Astrocyte of the hippocampus (primary cell): ENCODE measurements at regions not wholly inside any gene's neighbourhood (a gene's known extent, or its start where the extent isn't known, plus 50 kb on each side); places are given as distances from the start of the nearest gene placed in this dataset.
"Not testable (repeated sequence)": the region's sequence is repeated elsewhere in the genome, so short reads cannot be mapped to it uniquely, and the experiment has no call there.

ENCODE experiments used
- DNase-seq: peaks from one replicate; pipeline ENCODE4 v3.0.0; 2011; ENCODE audit warnings: low read depth, low spot score

GRCh38 chr5:56384186-56384585 is 151.1 kb upstream of the ANKRD55 start:
- no peak for DNase-seq

- DNase-seq, result no peak
Measured at GRCh38 chr5:56383761-56384160, 150.6 kb upstream of the ANKRD55 start.

DNA sequence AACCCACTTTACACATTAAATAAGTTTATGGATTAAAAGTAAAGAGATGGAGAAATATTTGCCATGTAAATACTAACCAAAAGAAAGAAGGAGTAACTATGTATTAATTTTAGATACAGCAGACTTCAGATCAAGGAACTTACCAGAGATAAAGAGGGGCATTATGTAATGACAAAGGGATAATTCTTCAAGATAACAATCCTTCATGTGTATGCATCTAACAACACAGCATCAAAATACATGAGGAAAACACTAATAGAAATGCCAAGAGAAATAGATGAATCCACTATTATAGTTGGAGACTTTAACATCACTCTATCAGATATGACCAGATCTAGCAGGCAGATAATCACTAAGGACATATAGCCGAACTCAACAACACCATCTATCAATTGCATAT is 149.8 kb upstream of the ANKRD55 start:
- no peak for DNase-seq

DNA sequence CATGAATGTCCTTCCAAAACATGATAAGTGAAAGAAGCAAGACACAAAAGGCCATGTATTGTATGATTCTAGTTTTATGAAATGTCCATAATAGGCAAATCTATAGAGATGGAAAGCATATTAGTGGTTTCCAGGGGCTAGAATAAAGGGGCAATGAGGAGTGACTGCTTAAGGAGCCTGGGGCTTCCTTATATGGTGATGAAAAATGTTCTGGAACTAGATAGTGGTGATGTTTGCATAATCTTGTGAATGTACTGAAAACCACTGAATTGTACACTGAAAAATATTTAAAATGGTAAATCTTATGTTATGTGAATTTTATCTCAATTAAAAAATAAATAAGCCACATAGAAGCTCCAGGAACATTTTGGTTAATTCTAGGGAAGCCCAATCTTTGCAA is 144.4 kb upstream of the ANKRD55 start:
- no peak for DNase-seq

GRCh38 chr5:56376128-56376527 is 143.0 kb upstream of the ANKRD55 start:
- DNase-seq, result no peak

DNA sequence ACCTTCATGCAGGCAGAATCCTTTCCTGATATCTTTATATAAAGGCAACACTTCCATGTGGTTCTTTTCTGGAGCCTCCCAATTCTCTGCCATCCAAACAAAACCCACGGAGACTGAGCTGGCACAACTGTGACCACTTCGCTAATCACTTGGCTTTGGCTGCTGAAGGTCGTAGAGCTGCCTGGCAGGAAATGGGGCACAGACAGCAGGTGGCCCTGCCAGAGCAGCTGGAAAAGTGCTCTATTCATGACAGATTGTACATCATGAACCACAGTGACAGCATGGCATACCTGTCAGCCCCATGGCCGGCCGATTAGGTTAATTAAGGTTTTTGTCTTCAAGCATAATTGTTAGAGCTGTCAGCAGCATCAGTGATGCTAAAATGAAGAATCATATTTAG is 141.9 kb upstream of the ANKRD55 start:
- DNase-seq, result no peak

DNA sequence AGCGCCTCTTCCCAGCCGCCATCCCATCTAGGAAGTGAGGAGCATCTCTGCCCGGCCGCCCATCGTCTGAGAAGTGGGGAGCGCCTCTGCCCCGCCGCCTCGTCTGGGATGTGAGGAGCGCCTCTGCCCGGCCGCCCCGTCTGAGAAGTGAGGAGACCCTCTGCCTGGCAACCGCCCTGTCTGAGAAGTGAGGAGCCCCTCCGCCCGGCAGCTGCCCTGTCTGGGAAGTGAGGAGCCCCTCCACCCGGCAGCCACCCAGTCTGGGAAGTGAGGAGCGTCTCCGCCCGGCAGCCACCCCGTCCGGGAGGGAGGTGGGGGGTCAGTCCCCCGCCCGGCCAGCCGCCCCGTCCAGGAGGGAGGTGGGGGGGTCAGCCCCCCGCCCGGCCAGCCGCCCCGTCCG is 139.4 kb upstream of the ANKRD55 start:
- not testable (repeated sequence) for DNase-seq

GRCh38 chr5:56369361-56369811 is 136.3 kb upstream of the ANKRD55 start:
- DNase-seq, result no peak

- DNase-seq, result no peak
Measured at GRCh38 chr5:56367748-56368147, 134.6 kb upstream of the ANKRD55 start.

GRCh38 chr5:56366986-56367385 is 133.9 kb upstream of the ANKRD55 start:
- no peak for DNase-seq

GRCh38 chr5:56361398-56361797 is 128.3 kb upstream of the ANKRD55 start:
- DNase-seq, result no peak

DNA sequence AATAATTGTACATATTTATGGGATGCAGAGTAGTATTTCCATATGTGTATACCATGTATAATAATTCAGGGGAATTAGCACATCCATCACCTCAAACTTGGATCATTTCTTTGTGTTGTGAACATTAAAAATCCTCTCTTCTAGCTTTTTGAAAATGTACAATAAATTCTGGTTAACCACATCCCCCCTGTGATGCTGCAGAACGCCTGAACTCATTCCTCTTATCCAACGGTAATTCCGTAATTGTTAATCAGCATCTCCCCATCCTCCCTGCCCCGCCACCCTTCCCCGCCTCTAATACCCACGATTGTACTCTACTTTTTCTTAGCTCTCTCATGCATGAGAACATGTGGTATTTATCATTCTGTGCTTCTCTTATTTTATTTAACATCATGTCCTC is 127.7 kb upstream of the ANKRD55 start:
- peak; percentile 70 for DNase-seq

DNA sequence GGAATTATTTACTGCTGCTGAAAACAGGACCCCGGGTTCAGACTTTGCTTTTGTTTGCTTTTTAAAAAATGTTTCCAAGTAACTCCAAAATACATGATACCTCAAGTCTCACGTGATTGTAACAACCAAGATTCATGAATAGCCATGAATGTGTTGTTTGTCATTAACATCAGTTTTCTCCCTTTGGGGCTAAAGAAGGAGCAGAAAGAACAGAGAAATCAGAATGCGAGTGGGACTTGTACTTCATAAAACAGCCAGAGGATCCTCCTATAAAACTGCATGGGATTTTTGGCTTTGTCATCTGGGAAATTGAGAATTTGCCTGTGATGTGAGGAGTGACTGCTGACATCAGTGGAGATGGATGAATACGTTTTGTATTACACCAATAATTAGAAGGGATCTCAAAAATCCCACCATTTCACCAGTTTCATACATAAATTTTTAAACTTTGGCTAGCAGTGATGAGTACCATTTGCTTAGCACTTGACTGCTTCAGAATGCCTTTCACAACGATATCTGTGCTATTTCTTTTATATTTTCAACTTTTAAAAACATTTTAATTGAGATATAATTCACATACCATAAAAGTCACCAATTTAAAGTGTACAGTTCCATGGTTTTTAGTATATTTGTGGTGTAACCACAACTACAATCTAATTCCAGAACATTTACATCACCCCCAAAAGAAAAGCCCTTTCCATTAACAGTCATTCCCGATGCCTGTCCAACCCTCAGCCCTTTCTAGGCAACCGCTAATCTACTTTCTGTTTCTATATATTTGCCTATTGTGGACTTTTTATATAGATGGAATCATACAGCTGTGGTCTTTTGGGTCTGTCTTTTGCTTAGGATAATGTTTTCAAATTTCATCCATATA is 126.9 kb upstream of the ANKRD55 start:
- peak; percentile 49 for DNase-seq

DNA sequence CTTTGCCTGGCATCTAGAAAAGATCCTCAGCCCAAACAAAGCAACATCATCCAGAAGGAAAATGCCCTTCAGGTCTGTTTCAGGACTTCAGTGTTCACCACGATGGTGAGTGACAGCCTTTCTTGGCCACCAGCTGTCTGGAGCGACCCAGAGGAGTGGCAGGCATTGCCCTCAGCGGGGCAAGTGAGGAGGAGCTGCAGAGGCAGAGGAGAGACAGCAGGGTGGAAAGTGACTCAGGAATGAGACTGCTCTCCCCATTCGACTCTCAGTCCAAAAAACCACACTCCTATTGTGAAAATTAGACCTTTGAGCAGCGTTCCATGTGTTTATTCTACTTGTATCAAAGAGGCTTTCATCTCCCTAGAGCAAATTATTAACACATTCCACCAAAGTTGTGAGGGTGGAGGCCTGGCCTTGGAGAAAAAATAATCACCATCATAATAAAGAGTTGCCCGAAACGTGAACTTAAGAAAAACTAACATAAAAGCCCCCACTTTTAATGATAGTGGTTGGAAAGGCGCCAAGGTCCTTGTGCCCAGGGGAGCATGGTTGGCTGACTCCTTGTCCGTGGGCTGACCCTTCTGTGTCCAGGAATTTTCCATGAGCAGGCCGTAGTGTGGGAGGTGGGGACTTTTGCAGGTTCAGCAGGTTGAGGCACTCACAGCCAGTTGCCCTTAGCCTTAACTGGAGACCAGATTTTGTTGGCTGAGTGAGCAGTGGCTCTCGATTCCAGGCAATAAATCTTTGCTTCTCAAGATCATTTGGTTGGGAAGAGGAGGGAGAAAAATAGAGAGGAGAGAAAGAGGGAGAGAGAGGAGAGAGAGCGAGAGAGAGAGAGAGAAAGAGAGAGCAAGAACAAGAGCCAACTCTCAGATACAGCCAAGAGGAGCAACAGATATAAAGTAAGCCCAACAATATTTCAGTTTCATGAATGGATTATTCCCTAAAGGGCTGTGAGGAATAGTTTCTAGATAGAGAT is 125.9 kb upstream of the ANKRD55 start:
- peak; percentile 76 for DNase-seq

GRCh38 chr5:56358046-56358445 is 124.9 kb upstream of the ANKRD55 start:
- DNase-seq, result no peak

GRCh38 chr5:56357426-56357825 is 124.3 kb upstream of the ANKRD55 start:
- no peak for DNase-seq

DNA sequence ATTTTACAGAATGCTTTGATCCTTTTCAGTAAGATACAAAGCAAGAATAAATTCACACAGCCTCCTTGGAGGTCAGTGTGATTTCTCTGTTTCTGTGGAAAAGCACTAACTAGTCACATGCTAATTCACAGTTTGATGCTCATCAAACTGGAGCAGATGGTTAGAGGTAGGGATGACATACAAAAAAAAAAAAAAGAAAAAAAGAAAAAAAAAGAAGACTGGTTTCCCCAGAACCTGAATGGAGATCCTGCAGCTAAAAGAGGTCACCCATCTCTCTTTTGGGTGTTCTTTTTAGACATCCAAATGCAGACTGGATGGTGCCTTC is 123.7 kb upstream of the ANKRD55 start:
- DNase-seq, result no peak

GRCh38 chr5:56356121-56356835 is 123.1 kb upstream of the ANKRD55 start:
- DNase-seq, result peak; percentile 26

DNA sequence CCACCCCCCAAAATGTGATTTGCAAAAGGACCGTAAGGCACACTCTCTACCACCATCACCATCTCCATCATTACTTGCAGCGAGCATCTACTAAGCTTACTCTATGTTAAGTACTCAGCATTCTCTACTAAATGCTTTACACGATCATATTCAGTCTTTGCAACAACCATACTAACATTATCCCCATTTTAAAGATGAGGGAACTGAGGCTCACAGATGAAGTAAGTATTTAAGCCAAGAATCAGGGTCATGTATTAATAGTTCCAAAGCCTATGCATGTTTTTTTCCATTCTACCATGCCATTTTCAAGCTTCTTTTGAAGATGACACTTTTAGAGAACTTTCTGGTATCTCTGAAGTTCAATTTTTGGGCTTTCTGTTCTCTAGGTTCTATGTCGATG is 121.7 kb upstream of the ANKRD55 start:
- DNase-seq, result no peak

DNA sequence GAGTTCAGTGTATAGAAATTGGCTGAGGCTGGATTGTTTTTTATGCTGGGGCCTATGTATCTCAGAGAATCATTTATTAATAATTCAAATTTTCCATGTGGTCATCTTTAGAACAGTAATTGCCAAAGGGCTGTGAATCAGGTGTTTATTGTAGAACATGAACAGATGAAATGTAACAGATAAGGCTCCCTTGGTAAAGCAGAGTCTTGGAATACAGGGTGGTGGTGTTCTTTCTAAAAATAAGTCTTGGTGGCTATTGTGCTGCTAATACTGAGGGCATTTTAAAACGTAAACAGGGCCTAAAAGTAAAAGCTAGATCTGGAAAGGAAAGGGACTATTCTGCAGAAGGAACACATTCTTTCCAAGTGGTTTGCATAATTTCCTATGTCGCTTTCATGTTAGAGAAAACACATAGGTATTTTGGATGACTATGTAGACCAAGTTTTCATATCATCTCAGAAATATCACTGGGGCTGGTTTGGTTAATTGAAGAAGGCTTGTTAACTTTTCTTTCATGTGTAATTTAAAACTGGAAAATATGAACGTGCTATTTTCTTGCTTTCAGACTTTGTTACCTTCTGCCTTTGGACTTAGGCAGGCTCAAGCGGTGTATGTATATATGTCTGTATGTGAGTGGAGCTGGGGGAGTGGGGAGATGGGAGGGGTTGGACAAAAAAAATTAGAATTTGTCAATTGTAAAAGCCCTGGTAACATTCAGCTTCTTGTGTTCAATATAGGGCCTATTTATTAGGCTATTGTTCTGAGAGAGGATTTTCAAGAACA is 119.9 kb upstream of the ANKRD55 start:
- DNase-seq, result no peak

DNA sequence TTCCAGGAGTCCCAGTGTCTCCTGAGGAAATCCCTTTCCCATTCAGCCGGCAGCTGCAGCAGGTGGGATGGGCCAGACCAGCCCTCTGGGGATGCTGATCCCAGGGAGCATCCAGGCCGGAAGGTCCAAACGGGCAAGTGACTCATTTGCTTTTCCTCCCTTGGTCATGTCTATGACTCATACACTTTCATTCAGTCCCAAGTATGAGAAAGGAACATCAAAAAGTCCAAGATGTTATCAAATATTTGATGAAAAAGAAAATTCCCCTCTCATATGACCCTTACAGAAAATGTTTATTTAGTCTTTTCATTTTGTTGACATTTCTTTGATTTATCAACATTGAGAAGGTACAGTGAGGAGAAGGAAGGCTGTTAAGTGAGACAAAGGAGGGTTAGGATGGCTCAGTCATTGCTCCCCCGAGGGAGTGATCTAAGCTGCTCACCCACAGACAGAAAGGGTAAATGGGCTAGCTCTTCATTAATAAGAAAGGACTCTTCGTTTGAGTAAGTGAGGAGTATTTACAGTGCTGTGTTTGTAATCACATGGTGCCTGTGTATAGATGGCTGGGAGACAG is 117.6 kb upstream of the ANKRD55 start:
- DNase-seq, result peak; percentile 80
